CD4-positive, alpha-beta T cell (primary cell): ENCODE measurements at regions not wholly inside any gene's neighbourhood (a gene's known extent, or its start where the extent isn't known, plus 50 kb on each side); places are given as distances from the start of the nearest gene placed in this dataset.

ENCODE experiments used
- ATAC-seq: fragments of 200-7000 bp; cut with Tn5 transposase; one replicate; pipeline ENCODE4 v1.10.0; 2022; ENCODE audit warnings: mild to moderate bottlenecking; ENCODE audit not compliant: poor library complexity
- CTCF ChIA-PET: fragments of 350-600 bp; sonication (Branson Sonifier 250); formaldehyde crosslinking; loops from one replicate; lab custom pipeline; 2021; ENCODE audit warnings: antibody characterized with exemption, inconsistent platforms; lab: Charles Lee
- POLR2A ChIA-PET: fragments of 350-600 bp; sonication (Branson Sonifier 250); formaldehyde crosslinking; loops from one replicate; lab custom pipeline; 2021; ENCODE audit warnings: antibody characterized with exemption, inconsistent platforms; lab: Charles Lee
- DNase-seq, 14 experiments: peaks; one replicate each; pipeline ENCODE4 v3.0.0-alpha.2; 2013 to 2020; ENCODE audit warnings: mixed read lengths in 2 of 14
- H3K27ac ChIP-seq, 2 donors: one replicate each; pipeline versions ENCODE4 v1.5.1 to v1.7.0; 2013; ENCODE audit warnings: low read length in 2 of 2, low read depth in 1 of 2, mild to moderate bottlenecking in 1 of 2
- H3K27me3 ChIP-seq, 2 experiments: 1 replicate in 1 of 2; 2 replicates in 1 of 2; pipeline versions ENCODE4 v1.6.1 to v1.7.0; 2013; ENCODE audit warnings: low read length in 2 of 2, control low read depth in 1 of 2, mild to moderate bottlenecking in 1 of 2, moderate library complexity in 1 of 2; ENCODE audit not compliant: insufficient read depth in 2 of 2, control insufficient read depth in 1 of 2
- H3K36me3 ChIP-seq: one replicate; pipeline ENCODE4 v1.6.1; 2013; ENCODE audit warnings: low read length, control low read depth; ENCODE audit not compliant: insufficient read depth
- H3K4me1 ChIP-seq: one replicate; pipeline ENCODE4 v1.6.1; 2013; ENCODE audit warnings: low read length, control low read depth; ENCODE audit not compliant: insufficient read depth
- H3K4me3 ChIP-seq: one replicate; pipeline ENCODE4 v1.5.1; 2013; ENCODE audit warnings: mild to moderate bottlenecking, low read length, moderate library complexity
- H3K9me3 ChIP-seq, 2 experiments: 1 replicate in 1 of 2; 2 replicates in 1 of 2; pipeline versions ENCODE4 v1.6.1 to v1.7.0; 2013; ENCODE audit warnings: low read length in 2 of 2, mild to moderate bottlenecking in 2 of 2, control low read depth in 1 of 2, moderate library complexity in 1 of 2; ENCODE audit not compliant: control insufficient read depth in 1 of 2, insufficient read depth in 1 of 2
- H3K27ac Mint-ChIP-seq: one replicate; pipeline ENCODE4 v1.8.0; 2020; ENCODE audit warnings: mixed read lengths
- H3K27me3 Mint-ChIP-seq: one replicate; pipeline ENCODE4 v1.8.0; 2021; ENCODE audit warnings: mixed read lengths
- H3K36me3 Mint-ChIP-seq: one replicate; pipeline ENCODE4 v1.8.0; 2021; ENCODE audit warnings: low read depth, mixed read lengths
- H3K4me1 Mint-ChIP-seq: one replicate; pipeline ENCODE4 v1.8.0; 2021; ENCODE audit warnings: low read depth, mixed read lengths
- H3K4me3 Mint-ChIP-seq: one replicate; pipeline ENCODE4 v1.8.0; 2020; ENCODE audit warnings: mild to moderate bottlenecking, mixed read lengths
- H3K9me3 Mint-ChIP-seq: one replicate; pipeline ENCODE4 v1.8.0; 2020; ENCODE audit warnings: mixed read lengths
- CTCF ChIP-seq: fragments of 200-600 bp; IDR thresholded peaks from one replicate; pipeline ENCODE4 v1.8.0; 2022; ENCODE audit warnings: antibody characterized with exemption, mild to moderate bottlenecking
- intact Hi-C, 2 experiments: fragments of 100-400 bp; cut with DNase I in 1 of 2; cut with micrococcal nuclease in 1 of 2; formaldehyde crosslinking; loops; one replicate each; pipeline versions ENCODE4 v1.15.1 to v1.9.0; 2023 to 2025; cut with DNase I, micrococcal nuclease

GRCh38 chr18:68263481-68263880 is 451.4 kb downstream of the TMX3 start:
- H3K27ac ChIP-seq: no peak overlapping the region
- ChIA-PET POLR2A (no interaction called here), CTCF (no interaction called here)
- H3K4me3 ChIP-seq: no peak overlapping the region
- H3K9me3 ChIP-seq: no peaks in the 10 kb centered on the region
- Mint-ChIP-seq H3K36me3 (no peaks in the 10 kb centered on the region), H3K27ac (no peak overlapping the region), H3K27me3 (no peaks in the 10 kb centered on the region), H3K4me1 (no peaks in the 10 kb centered on the region), H3K9me3 (no peaks in the 10 kb centered on the region), H3K4me3 (no peak overlapping the region)
- intact Hi-C loops: no loop called here
- no peaks in the 10 kb centered on the region for H3K4me1 ChIP-seq
- DNase-seq (no peak), ATAC-seq (no peak)
- no peak for TF ChIP-seq CTCF
- no peaks in the 10 kb centered on the region for H3K36me3 ChIP-seq
- H3K27me3 ChIP-seq: no peaks in the 10 kb centered on the region

GRCh38 chr18:68262690-68263294 is 452.1 kb downstream of the TMX3 start:
- Histone ChIP-seq H3K4me1 (no peaks in the 10 kb centered on the region), H3K27ac (no peak overlapping the region), H3K4me3 (no peak overlapping the region), H3K36me3 (no peaks in the 10 kb centered on the region), H3K27me3 (no peaks in the 10 kb centered on the region), H3K9me3 (no peaks in the 10 kb centered on the region)
- Mint-ChIP-seq H3K27me3 (no peaks in the 10 kb centered on the region), H3K4me1 (no peaks in the 10 kb centered on the region), H3K27ac (no peak overlapping the region), H3K36me3 (no peaks in the 10 kb centered on the region), H3K9me3 (no peaks in the 10 kb centered on the region), H3K4me3 (no peak overlapping the region)
- ChIA-PET POLR2A (no interaction called here), CTCF (no interaction called here)
- ATAC-seq (no peak), DNase-seq (no peak)
- no peak for TF ChIP-seq CTCF
- intact Hi-C loops: no loop called here

- no peak for DNase-seq
- H3K27me3 Mint-ChIP-seq: no peaks in the 10 kb centered on the region
These were observed 458.4 kb downstream of the TMX3 start for GRCh38 chr18:68256418-68257067.

More at GRCh38 chr18:68256418-68257067, 458.4 kb downstream of the TMX3 start:
- Mint-ChIP-seq H3K27ac (no peak overlapping the region), H3K4me3 (no peak overlapping the region), H3K4me1 (no peaks in the 10 kb centered on the region), H3K9me3 (no peaks in the 10 kb centered on the region), H3K36me3 (no peaks in the 10 kb centered on the region)
- intact Hi-C loops: no loop called here
- H3K27ac ChIP-seq: no peak overlapping the region
- no peaks in the 10 kb centered on the region for H3K27me3 ChIP-seq
- H3K4me3 ChIP-seq: no peak overlapping the region
- no peak for ATAC-seq
- CTCF ChIA-PET: interaction anchor here (1.1 kb wide), 1 partner anchor 10 kb away, joined by 3 read pairs; no protein-coding TSS in a partner anchor
- no peaks in the 10 kb centered on the region for H3K36me3 ChIP-seq
- POLR2A ChIA-PET: no interaction called here
- H3K9me3 ChIP-seq: no peaks in the 10 kb centered on the region
- no peaks in the 10 kb centered on the region for H3K4me1 ChIP-seq
- no peak for TF ChIP-seq CTCF
